HG02870 (cell line): ENCODE measurements at regions not wholly inside any gene's neighbourhood (a gene's known extent, or its start where the extent isn't known, plus 50 kb on each side); places are given as distances from the start of the nearest gene placed in this dataset.
"Not testable (repeated sequence)": the region's sequence is repeated elsewhere in the genome, so short reads cannot be mapped to it uniquely, and the experiment has no call there.

ENCODE experiments used
- ATAC-seq: cut with Tn5 transposase; IDR thresholded peaks from one replicate; pipeline ENCODE4 v1.9.1; 2021; ENCODE audit warnings: mild to moderate bottlenecking, moderate library complexity; ENCODE audit not compliant: unreplicated experiment

DNA sequence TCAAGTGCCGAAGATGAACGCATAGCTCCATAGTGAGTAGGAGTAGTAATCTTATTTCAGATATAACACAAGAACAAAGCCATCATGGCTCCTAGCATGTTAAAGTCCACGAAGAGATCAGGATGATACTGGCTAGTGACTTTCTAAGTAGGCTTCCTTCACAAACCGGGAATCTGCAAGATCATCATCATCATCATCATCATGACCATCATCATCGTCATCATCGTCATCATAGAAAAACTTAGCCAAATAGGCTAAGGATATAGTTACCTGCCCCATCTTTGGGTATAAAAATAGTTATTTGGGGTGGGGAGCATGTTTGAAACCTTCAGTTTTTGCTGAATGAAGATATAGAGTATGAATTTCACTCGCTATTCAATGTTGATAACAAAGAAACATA lies 57.9 kb downstream of the PYDC2 start:
- no peak for ATAC-seq

DNA sequence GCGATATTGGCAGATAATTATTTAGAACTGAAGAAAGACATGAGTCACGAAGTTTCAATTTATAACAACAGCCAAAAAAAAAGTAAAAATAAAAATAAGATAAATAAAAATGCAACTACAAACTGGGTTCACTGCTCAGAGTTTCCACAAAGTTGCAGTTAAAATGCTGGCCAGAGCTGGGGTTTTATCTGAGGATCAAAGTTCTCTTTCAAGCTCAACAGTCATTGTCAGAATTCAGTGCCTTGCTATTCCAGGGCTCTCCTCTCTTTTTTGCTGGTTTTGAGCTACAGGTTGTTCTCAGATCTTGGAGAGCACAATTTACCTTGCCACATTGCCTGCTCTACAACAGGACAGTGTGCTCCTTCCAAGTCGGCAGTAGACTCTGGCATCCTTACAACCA lies 60.1 kb downstream of the PYDC2 start:
- no peak for ATAC-seq

DNA sequence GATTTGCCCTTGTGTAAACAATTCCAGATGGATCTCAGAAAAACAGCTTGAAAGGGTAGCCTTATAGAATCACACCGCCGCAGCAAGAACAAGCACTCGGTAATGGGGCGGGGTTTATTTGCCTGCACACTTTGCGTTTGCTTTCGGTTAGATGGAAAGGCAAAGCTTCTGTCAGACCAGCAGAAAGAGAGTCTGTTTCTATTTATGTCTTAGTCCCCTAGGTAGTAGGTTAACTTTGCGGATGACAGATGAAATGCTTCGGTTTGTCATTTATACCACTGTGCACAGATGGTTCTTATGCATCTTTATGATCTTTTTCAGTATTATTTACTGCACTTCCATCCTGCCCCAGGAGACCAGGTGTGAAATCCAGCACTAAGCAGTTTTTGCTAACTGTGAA lies 62.2 kb downstream of the PYDC2 start:
- ATAC-seq, result no peak

- ATAC-seq, result no peak
These were observed 67.6 kb downstream of the PYDC2 start for GRCh38 chr3:191528589-191528988.

- no peak for ATAC-seq
These were observed 69.0 kb downstream of the PYDC2 start for GRCh38 chr3:191529992-191530391.

GRCh38 chr3:191531434-191531972 lies 70.5 kb downstream of the PYDC2 start:
- no peak for ATAC-seq

DNA sequence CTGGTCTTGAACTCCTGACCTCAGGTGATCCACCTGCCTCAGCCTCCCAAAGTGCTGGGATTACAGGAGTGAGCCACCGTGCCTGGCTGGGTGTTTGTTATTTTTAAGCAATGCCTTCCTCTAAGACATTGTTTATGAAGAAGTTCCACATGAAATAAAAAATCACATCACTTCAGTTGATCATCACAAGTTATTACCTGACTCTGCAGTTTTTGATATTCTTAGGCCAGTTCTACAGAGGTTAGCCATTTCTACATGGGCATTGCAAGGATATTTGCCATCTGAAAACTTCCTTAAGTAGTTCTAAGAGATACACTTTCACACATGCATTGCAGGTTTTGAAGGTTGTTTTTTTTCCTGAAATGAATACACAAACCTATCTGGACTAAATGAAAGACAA lies 82.1 kb downstream of the PYDC2 start:
- ATAC-seq, result no peak

- ATAC-seq, result no peak
These were observed 82.9 kb downstream of the PYDC2 start for GRCh38 chr3:191543897-191544296.

- ATAC-seq, result no peak
These were observed 88.4 kb downstream of the PYDC2 start for GRCh38 chr3:191549357-191549756.

DNA sequence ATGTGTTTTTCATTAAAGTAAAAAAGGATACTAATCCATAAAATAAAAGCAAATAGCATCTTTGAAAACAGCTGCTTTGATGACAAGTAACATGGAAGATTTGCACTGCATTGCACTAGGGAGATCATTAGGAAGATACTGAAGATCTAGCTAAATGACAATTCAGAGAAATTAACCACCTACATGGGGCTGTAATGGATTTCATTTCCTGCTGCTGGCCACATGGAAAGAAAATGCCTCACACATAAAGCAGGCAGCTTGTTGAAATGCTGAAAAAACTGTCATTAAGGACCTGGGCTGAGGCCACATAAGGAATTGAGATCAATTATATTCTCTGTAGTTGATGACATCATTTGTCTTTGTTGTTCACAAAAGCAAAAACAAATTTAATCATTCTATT lies 94.1 kb downstream of the PYDC2 start:
- no peak for ATAC-seq

GRCh38 chr3:191557322-191557721 lies 96.4 kb downstream of the PYDC2 start:
- no peak for ATAC-seq

DNA sequence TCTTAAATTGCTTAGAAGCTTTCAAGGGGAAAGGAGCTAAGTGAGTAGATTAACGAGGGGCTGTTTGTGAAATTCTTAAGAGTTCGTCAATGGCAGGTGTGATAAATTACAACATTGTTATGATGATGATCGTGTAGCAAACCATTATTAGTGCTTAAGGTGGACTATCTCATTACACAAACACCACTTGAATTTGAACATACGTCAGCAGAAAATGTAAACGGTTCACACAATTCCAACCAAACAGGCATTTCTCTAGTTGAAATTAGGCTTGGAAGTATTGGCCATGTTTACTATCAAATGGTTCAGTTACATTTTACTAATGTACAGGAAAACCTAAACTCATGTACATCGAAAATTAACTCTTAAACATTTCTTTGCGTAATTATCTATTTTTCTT lies 102.8 kb downstream of the PYDC2 start:
- ATAC-seq, result no peak

GRCh38 chr3:191566469-191566868 lies 105.5 kb downstream of the PYDC2 start:
- no peak for ATAC-seq

DNA sequence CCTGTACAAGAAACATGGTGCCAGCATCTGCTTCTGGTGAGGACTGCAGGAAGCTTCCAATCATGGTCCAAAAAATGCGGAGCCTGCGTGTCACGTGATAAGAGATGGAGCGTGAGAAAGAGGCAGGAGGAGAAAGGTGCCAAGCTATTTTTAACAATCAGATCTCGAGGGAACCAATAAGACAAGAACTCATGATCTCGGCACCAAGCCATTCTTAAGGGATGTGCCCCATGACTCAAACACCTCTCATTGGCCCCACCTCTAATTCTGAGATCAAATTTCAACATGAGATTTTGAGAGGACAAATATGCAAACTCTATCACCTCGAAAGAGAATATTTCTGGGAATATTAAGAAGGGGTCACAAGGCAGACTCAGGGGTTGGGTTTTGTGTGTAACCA lies 107.2 kb downstream of the PYDC2 start:
- no peak for ATAC-seq

- no peak for ATAC-seq
These were observed 131.1 kb downstream of the PYDC2 start for GRCh38 chr3:191592105-191592504.

DNA sequence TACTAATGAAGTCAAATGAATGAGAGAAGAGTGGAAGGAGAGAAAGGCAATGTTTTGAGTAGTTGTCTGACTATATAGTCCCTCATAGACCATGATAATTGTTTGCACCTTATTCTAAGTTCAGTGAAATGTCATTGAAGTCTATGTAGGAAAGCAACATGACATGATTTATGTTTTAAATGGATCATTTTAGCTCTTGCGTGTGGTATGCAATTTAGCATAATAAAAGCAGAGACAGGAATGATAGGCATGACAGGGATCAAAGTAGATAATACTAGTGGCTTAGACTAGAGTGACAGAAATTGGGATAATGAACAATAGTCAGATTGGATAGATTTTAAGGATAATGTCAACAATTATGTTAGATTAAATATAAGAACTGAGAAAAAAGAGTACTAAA lies 132.5 kb downstream of the PYDC2 start:
- ATAC-seq, result no peak

DNA sequence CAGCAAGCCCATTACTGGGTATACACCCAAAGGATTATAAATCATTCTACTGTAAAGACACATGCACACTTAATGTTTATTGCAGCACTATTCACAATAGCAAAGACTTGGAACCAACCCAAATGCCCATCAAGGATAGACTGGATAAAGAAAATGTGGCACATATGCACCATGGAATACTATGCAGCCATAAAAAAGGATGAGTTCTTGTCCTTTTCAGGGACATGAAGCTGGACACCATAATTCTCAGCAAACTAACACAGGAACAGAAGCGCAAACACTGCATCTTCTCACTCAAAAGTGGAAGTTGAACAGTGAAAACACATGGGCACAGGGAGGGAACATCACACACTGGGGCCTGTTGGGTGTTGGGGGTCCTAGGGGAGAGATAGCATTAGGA lies 154.5 kb downstream of the PYDC2 start:
- ATAC-seq, result not testable (repeated sequence)

- no peak for ATAC-seq
These were observed 163.3 kb downstream of the PYDC2 start for GRCh38 chr3:191624299-191624698.

GRCh38 chr3:191627064-191627463 lies 166.1 kb downstream of the PYDC2 start:
- no peak for ATAC-seq

DNA sequence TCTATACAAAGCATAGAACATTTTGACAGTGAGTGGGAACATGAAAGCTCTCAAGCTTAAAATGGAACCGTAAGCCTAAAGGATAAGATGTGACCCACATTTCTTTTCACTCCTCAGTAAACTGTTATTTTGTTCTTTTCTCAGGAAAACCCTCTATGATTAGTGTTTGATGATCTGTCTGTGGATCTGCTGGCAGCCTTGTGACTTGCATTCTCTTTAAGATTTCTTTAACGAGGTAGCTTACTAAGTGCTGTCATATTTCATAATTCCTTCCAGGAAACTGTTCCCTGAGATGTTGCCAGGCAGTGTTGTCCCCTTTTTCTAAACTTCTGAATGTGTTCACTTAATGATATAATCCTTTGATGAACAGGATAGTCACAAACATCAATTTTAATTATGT lies 167.6 kb downstream of the PYDC2 start:
- no peak for ATAC-seq

- ATAC-seq, result no peak
These were observed 170.5 kb downstream of the PYDC2 start for GRCh38 chr3:191631496-191631895.

DNA sequence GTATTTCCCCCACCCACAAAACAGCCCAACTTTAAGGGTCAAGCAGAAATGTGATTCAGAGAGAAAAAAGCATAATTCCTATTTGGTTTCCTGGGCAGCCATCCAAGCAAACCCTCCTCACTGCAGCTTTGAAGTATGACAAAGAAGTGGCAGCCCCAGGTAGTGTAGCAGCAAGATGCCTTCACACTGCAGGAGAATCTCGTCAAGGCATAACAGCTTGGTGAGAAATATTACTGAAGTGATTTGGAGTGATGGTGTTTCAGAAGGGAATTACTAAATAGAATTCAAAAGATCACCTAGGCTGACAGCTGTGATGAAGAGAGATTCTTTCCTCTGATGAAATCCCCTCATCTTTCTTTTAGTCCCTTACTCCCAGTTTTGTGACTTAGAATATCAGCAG lies 173.9 kb downstream of the PYDC2 start:
- ATAC-seq, result no peak

DNA sequence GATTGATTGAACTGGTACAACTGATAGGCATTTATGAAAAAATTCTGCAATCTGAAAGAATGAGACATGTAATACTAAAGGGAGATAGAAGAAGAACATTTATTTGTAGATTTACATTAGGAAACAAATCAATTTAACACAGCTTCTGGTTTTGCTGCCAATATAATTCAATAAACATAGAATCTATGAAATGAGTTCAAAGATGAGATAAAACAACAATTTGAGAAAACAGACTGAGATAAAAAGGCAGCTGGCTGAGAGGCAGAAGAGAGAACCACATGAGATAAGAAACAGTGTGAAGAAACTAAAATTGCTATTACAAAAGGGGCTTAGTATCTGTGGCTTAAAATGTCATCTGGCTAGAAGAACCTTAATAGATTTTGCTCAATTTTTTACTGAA lies 176.6 kb downstream of the PYDC2 start:
- no peak for ATAC-seq

DNA sequence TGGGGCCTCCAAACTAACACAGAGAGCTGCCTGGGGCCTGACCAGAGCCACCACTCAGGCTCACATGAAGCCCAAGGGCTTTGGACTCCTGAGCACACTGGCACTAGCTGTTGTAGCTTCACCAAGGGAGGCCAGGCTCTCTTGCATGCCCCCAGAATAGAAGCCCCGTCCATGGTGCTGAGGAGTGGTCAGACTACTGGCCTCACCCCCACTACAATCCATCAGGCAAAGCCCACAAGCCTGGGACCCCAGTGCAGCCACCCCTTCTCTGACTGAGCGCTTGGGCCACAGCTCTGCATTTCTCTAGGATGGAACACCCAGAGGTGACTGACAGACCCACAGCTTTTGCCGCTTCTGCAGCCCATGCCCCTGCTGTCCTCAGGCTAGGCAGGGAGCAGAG lies 180.8 kb downstream of the PYDC2 start:
- ATAC-seq, result no peak
